GM12891 (cell line): ENCODE measurements at regions not wholly inside any gene's neighbourhood (a gene's known extent, or its start where the extent isn't known, plus 50 kb on each side); places are given as distances from the start of the nearest gene placed in this dataset.

ENCODE experiments used
- DNase-seq: peaks from one replicate; pipeline ENCODE4 v3.0.0; 2011; ENCODE audit warnings: low spot score; ENCODE audit not compliant: insufficient read length
- FAIRE-seq: peaks from 2 replicates; lab custom pipeline; 2011; peaks lifted over from hg19 to GRCh38; lab: Jason Lieb, UNC
- PAX5 ChIP-seq: IDR thresholded peaks from 2 replicates; pipeline ENCODE4 v1.6.1; 2011; ENCODE audit warnings: low read length, moderate library complexity, mild to moderate bottlenecking; ENCODE audit not compliant: insufficient read depth, severe bottlenecking
- POLR2A ChIP-seq: IDR thresholded peaks from 2 replicates; pipeline ENCODE4 v1.6.1; 2011; ENCODE audit warnings: low read depth, low read length, control low read depth
- POLR2AphosphoS5 ChIP-seq: IDR thresholded peaks from 2 replicates; pipeline ENCODE4 v1.6.1; 2011; ENCODE audit warnings: low read depth, low read length, control low read depth
- POU2F2 ChIP-seq: IDR thresholded peaks from 2 replicates; pipeline ENCODE4 v1.6.1; 2011; ENCODE audit warnings: low read depth, mild to moderate bottlenecking, control low read depth, low read length, moderate library complexity
- SPI1 ChIP-seq: IDR thresholded peaks from 2 replicates; pipeline ENCODE4 v1.6.1; 2011; ENCODE audit warnings: low read depth, low read length, control low read depth
- TAF1 ChIP-seq: IDR thresholded peaks from 2 replicates; pipeline ENCODE4 v1.6.1; 2011; ENCODE audit warnings: low read depth, low read length, control low read depth

- DNase-seq, result no peak
- TF ChIP-seq PAX5 (no peak), POLR2A (no peak), POU2F2 (no peak), TAF1 (no peak), POLR2AphosphoS5 (no peak), SPI1 (no peak)
- FAIRE-seq, result no peak
These were observed 606.8 kb downstream of the GBE1 start for GRCh38 chr3:81154611-81155143.

- DNase-seq (no peak), FAIRE-seq (no peak)
- TF ChIP-seq POLR2AphosphoS5, result no peak
- TF ChIP-seq SPI1, result no peak
- TF ChIP-seq PAX5, result no peak
- no peak for TF ChIP-seq TAF1
- no peak for TF ChIP-seq POLR2A
- no peak for TF ChIP-seq POU2F2
These were observed 609.3 kb downstream of the GBE1 start for GRCh38 chr3:81152156-81152555.

- TF ChIP-seq POLR2AphosphoS5, result no peak
- TF ChIP-seq PAX5, result no peak
- TF ChIP-seq TAF1, result no peak
- no peak for TF ChIP-seq SPI1
- TF ChIP-seq POLR2A, result no peak
- TF ChIP-seq POU2F2, result no peak
- DNase-seq (no peak), FAIRE-seq (no peak)
These were observed 628.5 kb downstream of the GBE1 start for GRCh38 chr3:81132995-81133394.

GRCh38 chr3:81105789-81106488 is 655.5 kb downstream of the GBE1 start:
- FAIRE-seq, result no peak
- TF ChIP-seq POLR2A (no peak), SPI1 (no peak), PAX5 (no peak), TAF1 (no peak), POLR2AphosphoS5 (no peak), POU2F2 (no peak)

GRCh38 chr3:81105206-81105605 is 656.2 kb downstream of the GBE1 start:
- DNase-seq (no peak), FAIRE-seq (no peak)
- TF ChIP-seq POLR2A (no peak), POU2F2 (no peak), POLR2AphosphoS5 (no peak), TAF1 (no peak), SPI1 (no peak), PAX5 (no peak)

More at GRCh38 chr3:81105789-81106488, 655.5 kb downstream of the GBE1 start:
- no peak for DNase-seq

GRCh38 chr3:81097889-81098288 is 663.6 kb downstream of the GBE1 start:
- DNase-seq (no peak), FAIRE-seq (no peak)
- TF ChIP-seq POLR2AphosphoS5, result no peak
- no peak for TF ChIP-seq PAX5
- TF ChIP-seq SPI1, result no peak
- no peak for TF ChIP-seq POLR2A

- FAIRE-seq (no peak), DNase-seq (no peak)
- TF ChIP-seq POLR2AphosphoS5 (no peak), SPI1 (no peak), POU2F2 (no peak), PAX5 (no peak), TAF1 (no peak), POLR2A (no peak)
These were observed 665.5 kb downstream of the GBE1 start for GRCh38 chr3:81095956-81096355.

GRCh38 chr3:81094986-81095385 is 666.5 kb downstream of the GBE1 start:
- FAIRE-seq, result no peak
- no peak for TF ChIP-seq PAX5
- TF ChIP-seq SPI1, result no peak
- no peak for TF ChIP-seq POLR2A
- TF ChIP-seq POLR2AphosphoS5, result no peak
- no peak for TF ChIP-seq TAF1
- TF ChIP-seq POU2F2, result no peak
- DNase-seq, result no peak

GRCh38 chr3:81087607-81088006 is 673.8 kb downstream of the GBE1 start:
- no peak for FAIRE-seq
- DNase-seq, result no peak
- no peak for TF ChIP-seq POU2F2
- no peak for TF ChIP-seq POLR2A
- TF ChIP-seq TAF1, result no peak
- TF ChIP-seq PAX5, result no peak
- TF ChIP-seq POLR2AphosphoS5, result no peak

GRCh38 chr3:81086348-81086747 is 675.1 kb downstream of the GBE1 start:
- TF ChIP-seq TAF1 (no peak), POLR2AphosphoS5 (no peak), PAX5 (no peak), POU2F2 (no peak), POLR2A (no peak), SPI1 (no peak)
- FAIRE-seq (no peak), DNase-seq (no peak)

GRCh38 chr3:81080608-81081007 is 680.8 kb downstream of the GBE1 start:
- no peak for FAIRE-seq

More at GRCh38 chr3:81080608-81081007, 680.8 kb downstream of the GBE1 start:
- TF ChIP-seq TAF1, result no peak
- TF ChIP-seq POU2F2, result no peak
- TF ChIP-seq POLR2AphosphoS5, result no peak
- TF ChIP-seq POLR2A, result no peak
- no peak for TF ChIP-seq SPI1
- TF ChIP-seq PAX5, result no peak
- no peak for DNase-seq
